Thyroid gland (tissue), 4 donors: ENCODE measurements at regions not wholly inside any gene's neighbourhood (a gene's known extent, or its start where the extent isn't known, plus 50 kb on each side); places are given as distances from the start of the nearest gene placed in this dataset.

Experiments used
- CTCF ChIP-seq, 6 experiments: fragments of 200-600 bp in 3 of 6; fragments of 450-650 bp in 3 of 6; sonication (generic) in 3 of 6; IDR thresholded peaks; one replicate each; pipeline ENCODE4 v1.5.1; 2016 to 2019; ENCODE audit warnings: antibody characterized with exemption in 6 of 6, mild to moderate bottlenecking in 2 of 6, inconsistent platforms in 1 of 6, moderate library complexity in 1 of 6
- POLR2A ChIP-seq, 2 donors: fragments of 450-650 bp; IDR thresholded peaks; one replicate each; pipeline ENCODE4 v1.6.1; 2017; ENCODE audit warnings: antibody characterized with exemption in 2 of 2, mild to moderate bottlenecking in 2 of 2, moderate library complexity in 1 of 2

GRCh38 chr6:82584856-82585255 is 221.2 kb downstream of the TPBG start:
- no peak for TF ChIP-seq CTCF (IDR thresholded peaks at IDR 0.05)
- no peak for TF ChIP-seq POLR2A (IDR thresholded peaks at IDR 0.05)
